ENCODE measurements at regions not wholly inside any gene's neighbourhood (a gene's known extent, or its start where the extent isn't known, plus 50 kb on each side); places are given as distances from the start of the nearest gene placed in this dataset.

DNA sequence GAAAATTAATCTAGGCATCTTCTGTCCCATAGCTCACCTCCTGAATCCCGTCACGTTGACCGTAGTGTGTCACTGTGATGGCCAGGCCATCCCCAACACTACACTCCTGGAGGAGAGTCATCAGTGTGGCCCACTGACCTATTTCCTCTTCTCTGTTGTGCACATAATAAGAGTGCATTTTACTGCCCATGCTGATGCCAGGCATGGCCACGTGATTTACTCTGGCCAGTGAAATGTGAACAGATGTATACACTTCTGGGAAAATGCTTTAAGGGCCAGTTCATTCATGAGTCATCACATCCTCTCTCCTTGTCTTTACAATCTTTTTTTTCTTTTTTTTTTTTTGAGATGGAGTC, 101.9 kb upstream of the PIP4K2A start:
- TF ChIP-seq, protein P1, sequence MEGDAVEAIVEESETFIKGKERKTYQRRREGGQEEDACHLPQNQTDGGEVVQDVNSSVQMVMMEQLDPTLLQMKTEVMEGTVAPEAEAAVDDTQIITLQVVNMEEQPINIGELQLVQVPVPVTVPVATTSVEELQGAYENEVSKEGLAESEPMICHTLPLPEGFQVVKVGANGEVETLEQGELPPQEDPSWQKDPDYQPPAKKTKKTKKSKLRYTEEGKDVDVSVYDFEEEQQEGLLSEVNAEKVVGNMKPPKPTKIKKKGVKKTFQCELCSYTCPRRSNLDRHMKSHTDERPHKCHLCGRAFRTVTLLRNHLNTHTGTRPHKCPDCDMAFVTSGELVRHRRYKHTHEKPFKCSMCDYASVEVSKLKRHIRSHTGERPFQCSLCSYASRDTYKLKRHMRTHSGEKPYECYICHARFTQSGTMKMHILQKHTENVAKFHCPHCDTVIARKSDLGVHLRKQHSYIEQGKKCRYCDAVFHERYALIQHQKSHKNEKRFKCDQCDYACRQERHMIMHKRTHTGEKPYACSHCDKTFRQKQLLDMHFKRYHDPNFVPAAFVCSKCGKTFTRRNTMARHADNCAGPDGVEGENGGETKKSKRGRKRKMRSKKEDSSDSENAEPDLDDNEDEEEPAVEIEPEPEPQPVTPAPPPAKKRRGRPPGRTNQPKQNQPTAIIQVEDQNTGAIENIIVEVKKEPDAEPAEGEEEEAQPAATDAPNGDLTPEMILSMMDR (IDR thresholded peaks at IDR 0.05): no peak
- TF ChIP-seq POLR2A (IDR thresholded peaks at IDR 0.05) (no peak), EP300 (IDR thresholded peaks at IDR 0.05) (no peak)
- Histone ChIP-seq H3K4me1 (ENCODE audit: insufficient read depth) (no peaks in the 10 kb centered on the region), H3K27ac (no peak overlapping the region), H3K27me3 (no peaks in the 10 kb centered on the region), H3K9me3 (no peaks in the 10 kb centered on the region), H3K4me3 (no peak overlapping the region), H3K36me3 (no peaks in the 10 kb centered on the region)
- 80 to 90% (median 87%) methylated on average over 4 of the region's 4 CpGs for WGBS, 3 donors
- intact Hi-C loops (cut with DNase I): no loop called here
- no peak for DNase-seq

DNA sequence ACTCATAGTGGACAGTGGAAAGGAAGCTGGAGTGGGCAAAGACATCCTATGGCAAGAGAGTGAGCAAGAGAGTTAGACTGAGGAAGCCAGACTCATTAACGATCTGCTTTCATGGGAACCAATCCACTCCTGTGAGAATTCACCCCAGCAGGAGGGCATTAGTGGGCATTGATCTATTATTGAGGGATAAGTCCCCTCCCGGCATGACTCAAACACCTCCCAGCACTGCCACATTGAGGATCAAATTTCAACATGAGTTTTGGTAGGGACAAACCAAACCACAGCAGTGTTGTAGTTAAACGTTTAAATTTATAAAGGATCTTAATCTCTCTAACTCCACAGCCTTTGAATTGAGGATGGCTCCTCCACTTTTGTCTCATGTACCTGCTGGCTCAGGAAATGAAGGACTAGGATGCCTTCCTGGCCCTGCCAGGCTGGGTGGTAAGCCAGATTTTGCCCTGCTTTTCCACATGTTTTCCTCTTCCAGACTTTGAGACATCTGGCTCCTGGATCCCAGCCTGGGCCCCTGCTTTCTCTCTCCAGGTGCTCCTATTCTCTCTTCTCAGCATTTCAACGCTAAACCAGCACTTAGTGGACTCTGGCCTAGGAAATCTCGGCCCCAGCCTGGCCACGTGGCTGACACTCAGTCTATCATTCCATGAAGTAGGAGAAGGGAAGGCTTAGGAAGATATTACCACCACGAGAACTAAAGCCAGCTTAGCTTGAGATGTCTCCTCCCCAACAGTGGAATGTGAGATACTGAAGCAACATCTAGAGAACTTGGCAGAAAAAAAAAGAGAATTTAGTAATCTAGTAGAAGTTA, 96.5 kb upstream of the PIP4K2A start:
- no peak overlapping the region for H3K27ac ChIP-seq
- H3K4me3 ChIP-seq: no peak overlapping the region
- no peaks in the 10 kb centered on the region for H3K36me3 ChIP-seq
- no peak for DNase-seq
- WGBS, 3 donors: 57 to 62% (median 60%) methylated on average over 7 of the region's 7 CpGs
- TF ChIP-seq, protein P1 (IDR thresholded peaks at IDR 0.05): no peak
- TF ChIP-seq EP300 (IDR thresholded peaks at IDR 0.05) (no peak), POLR2A (IDR thresholded peaks at IDR 0.05) (no peak)
- H3K4me1 ChIP-seq (ENCODE audit: insufficient read depth): no peaks in the 10 kb centered on the region
- H3K9me3 ChIP-seq: no peaks in the 10 kb centered on the region
- no peaks in the 10 kb centered on the region for H3K27me3 ChIP-seq
- intact Hi-C loops (cut with DNase I): no loop called here

DNA sequence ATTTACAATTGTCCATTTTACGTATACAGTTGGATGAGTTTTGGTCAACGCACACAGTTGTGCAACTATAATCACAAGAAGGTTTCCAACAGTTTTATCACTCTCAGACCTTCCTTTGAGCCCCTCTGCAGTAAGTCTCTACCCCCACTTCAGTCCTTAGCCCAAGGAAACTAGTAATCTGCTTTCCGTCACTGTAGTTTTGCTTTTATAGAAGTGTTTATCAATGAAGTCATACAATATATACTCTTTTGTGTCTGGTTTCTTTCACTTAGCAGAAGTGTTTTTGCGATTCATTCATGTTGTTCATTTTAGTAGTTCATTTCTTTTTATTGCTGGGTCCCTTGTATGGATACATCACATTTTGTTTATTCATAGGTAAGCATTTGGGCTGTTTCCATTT, 92.9 kb upstream of the PIP4K2A start:
- H3K36me3 ChIP-seq: no peaks in the 10 kb centered on the region
- no peak for DNase-seq
- no peak overlapping the region for H3K4me3 ChIP-seq
- H3K27ac ChIP-seq: no peak overlapping the region
- H3K27me3 ChIP-seq: no peaks in the 10 kb centered on the region
- intact Hi-C loops (cut with DNase I): no loop called here
- H3K9me3 ChIP-seq: no peaks in the 10 kb centered on the region
- TF ChIP-seq, protein P1 (IDR thresholded peaks at IDR 0.05): no peak
- TF ChIP-seq POLR2A (IDR thresholded peaks at IDR 0.05): no peak
- no peak for TF ChIP-seq EP300 (IDR thresholded peaks at IDR 0.05)
- 85 to 97% (median 97%) methylated on average over 4 of the region's 4 CpGs for WGBS, 3 donors
- no peaks in the 10 kb centered on the region for H3K4me1 ChIP-seq (ENCODE audit: insufficient read depth)

DNA sequence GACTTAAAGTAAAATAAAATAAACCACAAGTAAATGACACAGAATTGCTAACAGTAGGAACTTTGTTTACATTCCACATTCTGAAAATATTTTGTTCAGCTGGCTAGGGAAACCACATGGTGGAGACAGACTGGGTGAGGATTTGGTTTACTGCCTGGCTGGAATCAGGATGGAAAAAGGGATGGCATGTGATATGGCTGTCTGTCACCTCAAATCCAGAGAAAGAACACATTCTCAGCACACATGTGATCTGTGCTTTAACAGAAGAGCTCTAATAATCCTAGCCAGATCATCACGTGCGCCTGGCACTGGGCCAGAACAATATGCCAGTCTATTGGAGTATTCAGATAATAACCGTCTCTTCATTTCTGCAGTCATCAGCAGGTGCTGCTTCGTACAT, 90.9 kb upstream of the PIP4K2A start:
- Histone ChIP-seq H3K36me3 (no peaks in the 10 kb centered on the region), H3K4me3 (no peak overlapping the region), H3K4me1 (ENCODE audit: insufficient read depth) (no peaks in the 10 kb centered on the region), H3K9me3 (no peaks in the 10 kb centered on the region), H3K27me3 (no peaks in the 10 kb centered on the region), H3K27ac (no peak overlapping the region)
- WGBS, 3 donors: 16 to 35% (median 18%) methylated on average over 4 of the region's 4 CpGs
- peak in 1 of 5 donors; percentile 15 for DNase-seq
- no peak for TF ChIP-seq POLR2A (IDR thresholded peaks at IDR 0.05)
- no peak for TF ChIP-seq EP300 (IDR thresholded peaks at IDR 0.05)
- TF ChIP-seq, protein P1 (IDR thresholded peaks at IDR 0.05): no peak
- intact Hi-C loops (cut with DNase I): no loop called here
